Breast epithelium (tissue), 3 donors: ENCODE measurements at regions not wholly inside any gene's neighbourhood (a gene's known extent, or its start where the extent isn't known, plus 50 kb on each side); places are given as distances from the start of the nearest gene placed in this dataset.

Source experiments
- POLR2A ChIP-seq: fragments of 450-650 bp; IDR thresholded peaks from one replicate; pipeline ENCODE4 v1.6.1; 2016; ENCODE audit warnings: antibody characterized with exemption, mild to moderate bottlenecking, moderate library complexity
- POLR2AphosphoS5 ChIP-seq, 3 donors: sonication (generic); formaldehyde crosslinking; IDR thresholded peaks; one replicate each; pipeline ENCODE4 v1.6.1; 2017; ENCODE audit warnings: antibody characterized with exemption in 3 of 3
- TF ChIP-seq, protein P1 (sequence below), 3 donors: fragments of 450-650 bp; IDR thresholded peaks; one replicate each; pipeline ENCODE4 v1.5.1; 2016 to 2017; ENCODE audit warnings: antibody characterized with exemption in 3 of 3, mild to moderate bottlenecking in 3 of 3, moderate library complexity in 3 of 3

DNA sequence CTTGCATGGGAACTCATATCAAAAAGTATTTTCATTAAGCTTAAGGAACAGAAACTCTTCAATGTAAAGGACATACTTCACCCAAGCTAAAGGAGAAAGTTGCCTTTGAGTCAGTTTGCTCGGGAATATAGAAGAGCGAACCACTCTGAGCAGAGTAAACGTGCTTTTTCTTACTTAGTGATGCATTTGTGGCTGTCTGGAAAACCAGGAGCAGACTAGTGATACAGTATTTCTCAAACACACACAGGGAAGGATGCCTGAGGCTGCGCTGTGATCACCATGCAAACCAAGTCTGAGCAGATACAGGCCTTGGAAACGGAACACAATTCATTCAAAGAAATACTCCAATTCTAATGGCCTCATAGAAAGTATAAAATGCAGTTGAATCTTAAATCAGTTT is 121.0 kb upstream of the CDIN1 start:
- TF ChIP-seq POLR2A (no peak), POLR2AphosphoS5 (IDR thresholded peaks at IDR 0.05) (no peak)
- TF ChIP-seq, protein P1, sequence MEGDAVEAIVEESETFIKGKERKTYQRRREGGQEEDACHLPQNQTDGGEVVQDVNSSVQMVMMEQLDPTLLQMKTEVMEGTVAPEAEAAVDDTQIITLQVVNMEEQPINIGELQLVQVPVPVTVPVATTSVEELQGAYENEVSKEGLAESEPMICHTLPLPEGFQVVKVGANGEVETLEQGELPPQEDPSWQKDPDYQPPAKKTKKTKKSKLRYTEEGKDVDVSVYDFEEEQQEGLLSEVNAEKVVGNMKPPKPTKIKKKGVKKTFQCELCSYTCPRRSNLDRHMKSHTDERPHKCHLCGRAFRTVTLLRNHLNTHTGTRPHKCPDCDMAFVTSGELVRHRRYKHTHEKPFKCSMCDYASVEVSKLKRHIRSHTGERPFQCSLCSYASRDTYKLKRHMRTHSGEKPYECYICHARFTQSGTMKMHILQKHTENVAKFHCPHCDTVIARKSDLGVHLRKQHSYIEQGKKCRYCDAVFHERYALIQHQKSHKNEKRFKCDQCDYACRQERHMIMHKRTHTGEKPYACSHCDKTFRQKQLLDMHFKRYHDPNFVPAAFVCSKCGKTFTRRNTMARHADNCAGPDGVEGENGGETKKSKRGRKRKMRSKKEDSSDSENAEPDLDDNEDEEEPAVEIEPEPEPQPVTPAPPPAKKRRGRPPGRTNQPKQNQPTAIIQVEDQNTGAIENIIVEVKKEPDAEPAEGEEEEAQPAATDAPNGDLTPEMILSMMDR (IDR thresholded peaks at IDR 0.05): no peak
